Stimulated activated CD4-positive, alpha-beta T cell treated with anti-CD3 and anti-CD28 coated beads, Interleukin-15, amount 100 ng/mL, for 1 hour (primary cell): ENCODE measurements at regions not wholly inside any gene's neighbourhood (a gene's known extent, or its start where the extent isn't known, plus 50 kb on each side); places are given as distances from the start of the nearest gene placed in this dataset.
A peak's percentile ranks its signal among the peaks of the same experiment; 100 is the strongest.

Source experiments
- DNase-seq, 2 donors: peaks; one replicate each; pipeline ENCODE4 v3.0.0-alpha.2; 2020; ENCODE audit warnings: low read depth in 1 of 2, low spot score in 1 of 2

DNA sequence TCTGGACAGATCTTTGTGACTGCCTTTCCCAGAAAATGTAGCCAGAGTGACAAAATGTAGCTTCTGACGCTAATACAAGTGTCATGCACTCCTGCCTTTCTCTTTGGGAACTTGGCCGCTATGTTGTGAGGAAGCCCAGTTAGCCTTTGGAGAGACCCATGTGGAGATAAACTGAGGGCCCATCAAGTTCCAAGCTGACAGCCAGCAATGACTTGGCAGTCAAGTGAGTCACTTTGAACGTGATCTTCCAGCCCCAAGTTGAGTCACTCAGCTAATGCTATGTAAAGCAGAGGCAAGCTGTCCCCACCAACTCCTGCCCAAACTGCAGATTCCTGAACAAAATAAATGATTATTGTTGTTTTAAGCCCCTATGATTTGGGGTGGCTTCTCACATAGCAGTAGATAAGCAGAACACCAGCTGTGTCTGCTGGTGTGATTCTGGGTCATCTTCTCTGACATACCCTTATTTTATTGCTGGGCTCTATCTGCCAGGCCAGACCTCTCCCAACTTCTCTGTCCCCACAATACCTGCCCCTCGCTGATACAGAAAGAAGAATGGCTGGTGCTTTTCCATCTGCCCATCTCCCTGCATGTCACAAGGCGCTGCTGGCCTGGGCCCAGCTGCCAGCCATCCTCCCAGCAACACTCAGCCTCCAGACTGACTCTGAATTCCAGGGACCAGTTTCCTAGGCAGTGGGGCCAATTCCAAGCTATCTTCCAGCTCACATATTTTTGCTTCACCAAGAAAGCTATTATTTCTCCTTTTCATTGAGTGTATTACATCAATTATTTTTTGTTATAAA lies 274.8 kb downstream of the LRFN2 start:
- DNase-seq, result no peak

DNA sequence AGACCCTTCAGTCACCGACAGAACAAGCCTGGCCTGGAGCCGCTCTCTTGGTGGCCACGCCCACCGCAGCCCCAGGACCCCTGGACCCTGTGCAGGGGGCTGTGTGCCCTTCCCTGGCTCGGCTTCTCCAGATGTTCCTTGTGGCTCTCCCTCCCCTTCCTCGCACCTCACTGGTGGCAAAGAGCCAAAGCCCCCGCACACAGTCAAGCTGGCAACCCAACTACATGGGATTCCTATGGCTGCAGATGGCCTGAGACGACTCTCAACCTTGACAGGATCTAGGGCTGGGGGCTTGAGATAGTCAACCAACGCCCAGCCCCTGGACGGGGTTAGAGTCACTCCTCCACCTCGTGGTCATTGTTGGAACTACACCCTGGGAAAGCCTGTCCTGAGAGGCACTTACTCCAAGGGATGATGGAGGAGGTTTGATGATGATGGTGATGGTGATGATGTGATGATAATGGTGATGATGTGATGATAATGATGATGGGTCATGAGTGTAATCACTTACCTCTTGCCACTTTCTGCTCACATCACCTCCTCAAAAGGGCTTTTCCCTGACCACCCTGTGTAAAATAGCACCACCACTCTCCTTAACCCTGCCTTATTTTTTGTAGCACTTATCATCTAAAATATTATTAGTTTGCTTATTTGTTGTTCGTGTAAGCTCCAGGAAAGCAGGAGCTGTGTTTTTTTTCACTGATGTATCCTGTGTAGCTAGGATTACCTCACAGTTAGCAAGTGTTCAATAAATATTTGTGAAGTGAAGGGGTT lies 278.4 kb downstream of the LRFN2 start:
- peak in 1 of 2 donors; percentile 12 for DNase-seq

DNA sequence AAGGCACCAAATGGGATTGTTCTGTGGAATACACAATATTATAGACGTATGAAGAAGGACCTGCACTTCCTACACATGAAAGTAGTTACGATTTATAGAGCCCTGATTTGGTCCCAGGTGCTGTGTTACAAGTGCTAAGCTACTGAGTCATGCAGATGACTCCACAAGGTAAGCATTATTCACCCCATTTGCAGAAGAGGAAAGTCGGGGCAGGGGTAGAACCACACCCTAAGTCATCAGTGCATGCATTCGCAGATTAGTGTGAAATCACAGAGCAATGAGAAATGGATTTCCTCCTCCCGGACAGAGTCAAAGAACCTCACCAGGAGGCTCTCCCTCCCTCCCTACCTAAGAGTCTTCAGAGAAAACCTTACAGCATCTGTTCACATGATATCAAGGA lies 279.5 kb downstream of the LRFN2 start:
- no peak for DNase-seq

DNA sequence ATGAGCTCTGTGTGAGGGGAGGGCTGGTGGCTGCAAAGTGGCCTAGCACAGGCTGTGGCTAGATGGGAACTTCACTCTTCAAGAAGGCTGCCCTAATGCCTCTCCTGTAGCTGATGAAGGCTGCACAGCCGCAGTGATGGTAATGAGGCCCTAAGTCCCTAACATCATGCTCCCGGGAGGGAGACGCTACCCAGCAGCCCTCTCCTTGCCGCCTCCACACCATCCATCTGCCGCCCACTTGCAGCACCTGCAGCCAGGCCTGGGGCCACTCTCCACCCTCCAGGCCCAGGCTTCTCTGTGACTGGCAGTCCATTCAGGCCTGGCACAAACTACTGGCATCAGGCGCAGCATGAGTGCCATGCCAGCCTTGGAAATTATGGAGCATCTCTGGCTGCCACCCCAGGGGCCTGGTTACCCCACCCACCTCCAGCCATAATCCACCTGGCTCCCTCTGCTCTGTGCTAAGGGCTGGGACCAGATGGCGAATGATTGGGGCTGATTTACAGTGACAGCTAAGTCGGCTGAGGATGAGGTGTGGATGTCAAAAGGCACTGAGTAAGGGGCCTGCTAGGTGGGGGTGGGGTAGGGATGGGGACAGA lies 284.2 kb downstream of the LRFN2 start:
- no peak for DNase-seq

DNA sequence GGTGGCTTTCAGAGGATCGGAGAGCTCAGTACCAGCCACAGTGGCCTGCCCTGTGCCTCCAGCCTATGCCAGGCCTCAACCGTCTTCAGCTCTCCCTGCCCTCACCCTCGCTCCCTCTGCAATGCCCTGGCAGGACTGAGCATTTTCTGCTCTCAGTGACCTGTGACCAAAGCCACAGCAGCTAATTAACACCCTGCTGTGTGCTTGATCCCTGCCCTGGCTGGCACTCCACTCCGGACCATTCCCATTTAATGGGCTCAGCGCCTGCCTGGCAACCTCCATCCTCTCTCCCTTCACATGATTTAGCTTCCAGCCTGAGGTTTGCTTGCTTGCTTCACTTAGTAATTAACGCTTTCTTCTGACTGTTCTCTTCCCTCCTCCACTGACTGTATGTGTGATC lies 287.5 kb downstream of the LRFN2 start:
- DNase-seq, result no peak

DNA sequence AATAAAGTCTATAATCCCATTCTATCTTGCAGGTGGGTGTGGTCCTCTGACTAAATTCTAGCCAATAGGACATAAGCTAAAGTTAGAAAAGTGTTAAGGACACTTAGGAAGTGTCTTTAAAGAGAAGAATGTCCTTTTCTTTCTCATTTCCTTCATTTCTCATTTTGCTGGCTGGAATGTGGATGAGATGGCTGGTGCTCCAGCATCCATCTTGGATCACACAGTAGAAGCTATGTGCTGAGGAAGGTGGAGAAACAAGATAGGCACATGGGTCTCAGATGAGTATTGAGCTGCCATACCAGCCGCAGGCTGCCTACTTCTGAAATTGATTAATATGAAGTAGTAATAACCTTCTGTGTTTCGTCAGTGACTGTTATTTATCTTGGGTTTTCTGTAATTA lies 289.0 kb downstream of the LRFN2 start:
- no peak for DNase-seq

DNA sequence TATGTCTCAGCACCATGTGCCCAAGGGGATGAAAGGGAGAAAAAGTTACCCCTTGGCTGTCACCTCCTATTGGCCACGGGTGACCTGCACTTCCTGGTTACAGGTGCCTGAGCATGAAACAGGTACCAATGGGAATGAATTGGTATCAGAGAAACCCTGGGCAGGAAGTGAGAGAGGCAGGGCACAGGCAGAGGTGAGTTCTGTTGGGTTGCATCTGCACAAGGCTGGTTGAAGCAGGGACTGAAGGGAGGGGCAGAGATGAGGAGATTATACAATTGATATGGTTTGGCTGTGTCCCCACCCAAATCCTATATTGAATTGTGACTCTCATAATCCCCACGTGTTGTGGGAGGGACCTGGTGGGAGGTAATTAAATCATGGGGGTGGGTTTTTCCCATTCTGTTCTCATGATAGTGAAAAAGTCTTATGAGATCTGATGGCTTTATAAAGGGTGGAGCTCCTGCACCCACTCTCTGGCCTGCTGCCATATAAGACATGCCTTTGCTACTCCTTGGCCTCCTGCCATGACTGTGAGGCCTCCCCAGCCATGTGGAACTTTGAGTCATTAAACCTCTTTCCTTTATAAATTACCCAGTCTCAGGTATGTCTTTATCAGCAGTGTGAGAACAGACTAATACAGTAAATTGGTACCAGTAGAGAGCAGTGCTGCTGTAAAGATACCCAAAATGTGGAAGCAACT lies 291.8 kb downstream of the LRFN2 start:
- no peak for DNase-seq

DNA sequence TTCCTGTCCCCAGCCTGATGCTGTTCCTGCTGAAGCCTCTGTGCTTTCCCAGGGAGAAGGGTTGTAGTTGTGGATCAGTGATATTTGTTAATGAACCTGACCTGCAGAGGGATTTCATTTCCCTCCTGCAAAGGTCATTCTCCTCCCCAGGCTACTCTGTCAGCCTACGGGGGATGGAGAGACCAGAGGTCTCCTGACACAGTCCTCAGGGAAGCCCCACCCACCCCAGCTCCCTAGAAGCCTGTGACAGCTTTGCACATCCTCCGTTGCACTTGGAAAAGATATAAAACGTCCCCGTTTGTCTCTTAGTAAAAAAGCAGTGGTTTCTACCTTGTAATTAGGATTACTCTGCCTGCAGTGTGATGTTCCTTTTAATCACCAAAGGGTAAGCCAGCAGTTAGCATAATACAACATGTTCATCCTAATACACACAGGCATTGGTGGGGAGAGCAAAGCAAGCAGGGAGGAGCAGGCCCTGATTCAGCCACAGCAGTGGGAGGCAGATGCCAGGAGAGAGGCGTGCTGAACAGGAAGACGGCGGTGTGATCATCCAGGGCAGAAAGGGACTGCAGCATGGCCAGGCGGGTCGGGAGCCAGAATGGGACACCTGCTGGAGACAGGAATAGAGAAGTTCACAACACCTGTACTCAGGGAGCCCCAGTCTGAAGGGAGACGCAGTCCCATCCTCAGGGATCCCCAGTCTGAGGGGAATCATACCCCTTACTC lies 293.5 kb downstream of the LRFN2 start:
- no peak for DNase-seq

DNA sequence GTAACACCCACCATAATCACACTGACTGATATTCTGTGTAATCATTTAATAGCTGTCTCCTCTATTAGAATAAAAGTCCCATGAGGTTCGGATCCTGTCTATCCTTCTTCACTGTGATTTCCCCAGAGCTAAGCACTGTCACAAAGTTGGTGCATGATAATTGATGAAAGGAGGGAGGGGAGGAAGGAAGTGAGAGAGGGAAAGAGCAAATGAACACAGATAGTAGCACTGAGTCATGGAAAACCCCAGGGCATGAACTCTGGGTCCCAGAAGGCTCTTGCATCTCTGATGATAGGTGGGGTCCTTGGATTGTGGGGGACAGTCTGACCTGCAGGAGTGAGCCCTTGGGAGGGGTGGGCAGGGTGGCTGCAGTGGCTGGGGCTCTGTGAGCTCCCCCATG lies 294.1 kb downstream of the LRFN2 start:
- no peak for DNase-seq

DNA sequence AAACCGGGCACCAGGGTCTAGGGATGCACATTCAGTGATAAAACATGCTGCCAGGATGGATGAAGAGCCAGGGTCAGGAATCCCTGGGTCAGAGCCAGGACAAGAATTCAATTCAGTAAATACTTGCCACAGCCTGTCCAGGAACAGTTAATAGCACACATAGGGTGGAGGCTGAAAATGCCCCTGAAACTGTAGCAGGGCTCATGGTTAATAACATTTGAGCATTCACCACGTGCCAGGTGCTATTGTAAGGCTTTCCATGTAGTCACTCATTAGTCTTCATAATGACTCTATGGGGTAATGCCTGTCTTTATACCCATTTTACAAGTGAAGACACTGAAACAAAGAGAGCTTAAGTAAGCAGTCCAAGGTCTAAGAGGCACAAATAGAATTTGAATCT lies 296.3 kb downstream of the LRFN2 start:
- no peak for DNase-seq

DNA sequence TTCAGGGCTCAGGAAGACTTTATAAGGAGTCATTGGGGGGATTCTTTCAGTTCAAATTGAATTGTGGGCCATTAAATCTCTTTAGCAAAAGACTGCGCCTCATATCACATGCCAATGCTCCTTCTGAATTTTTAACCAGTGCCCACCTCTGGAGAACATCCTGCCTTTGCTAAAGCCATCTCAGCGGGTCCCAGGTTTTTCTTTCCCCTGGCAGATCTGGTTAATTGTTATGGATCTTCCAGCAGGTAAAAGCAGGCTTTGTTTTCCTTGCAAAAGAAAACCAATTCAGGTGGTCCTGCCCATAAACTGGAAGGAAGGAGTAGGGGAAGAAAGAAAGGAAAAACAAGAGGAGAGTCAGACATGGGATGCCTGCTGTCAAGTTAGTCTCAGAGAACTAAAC lies 298.2 kb downstream of the LRFN2 start:
- DNase-seq, result no peak

DNA sequence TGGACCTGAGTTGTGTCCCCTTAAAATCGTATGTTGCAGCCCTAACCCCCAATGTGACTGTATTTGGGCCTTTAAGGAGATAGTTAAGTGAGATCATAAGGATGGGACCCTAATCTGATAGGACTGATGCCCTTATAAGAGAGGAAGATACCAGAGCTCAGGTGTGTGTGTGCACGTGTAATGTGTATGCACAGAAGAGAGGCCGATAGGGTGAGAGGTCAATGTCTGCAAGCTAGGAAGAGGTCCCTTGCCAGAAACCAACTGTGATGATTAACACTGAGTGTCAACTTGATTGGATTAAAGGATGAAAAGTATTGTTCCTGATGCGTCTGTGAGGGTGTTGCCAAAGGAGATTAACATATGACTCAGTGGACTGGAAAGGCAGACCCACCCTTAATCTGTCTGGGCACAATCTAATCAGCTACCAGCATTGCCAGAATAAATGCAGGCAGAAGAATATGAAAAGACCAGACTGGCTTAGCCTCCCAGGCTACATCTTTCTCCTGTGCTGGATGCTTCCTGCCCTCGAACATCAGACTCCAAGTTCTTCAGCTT lies 299.8 kb downstream of the LRFN2 start:
- DNase-seq, result no peak

DNA sequence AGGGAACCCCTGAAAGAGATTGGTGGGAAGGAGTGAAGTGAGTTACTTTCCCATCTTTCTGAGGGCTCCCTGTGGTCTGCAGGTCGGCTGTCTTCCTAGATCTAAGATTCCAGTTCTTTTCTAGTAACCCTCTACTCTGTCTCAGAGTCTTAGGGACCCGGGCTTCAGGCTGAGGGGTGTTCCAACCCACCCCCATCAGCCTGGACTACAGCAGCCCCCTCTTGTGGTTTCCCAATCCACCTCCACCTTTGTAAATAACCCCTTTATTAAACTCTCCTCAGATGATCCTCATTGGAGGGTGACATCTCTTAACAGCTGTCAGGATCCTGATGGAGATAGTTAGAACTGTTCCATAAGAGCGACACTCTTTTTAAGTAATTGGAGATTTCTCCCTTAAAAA lies 300.4 kb downstream of the LRFN2 start:
- no peak for DNase-seq

DNA sequence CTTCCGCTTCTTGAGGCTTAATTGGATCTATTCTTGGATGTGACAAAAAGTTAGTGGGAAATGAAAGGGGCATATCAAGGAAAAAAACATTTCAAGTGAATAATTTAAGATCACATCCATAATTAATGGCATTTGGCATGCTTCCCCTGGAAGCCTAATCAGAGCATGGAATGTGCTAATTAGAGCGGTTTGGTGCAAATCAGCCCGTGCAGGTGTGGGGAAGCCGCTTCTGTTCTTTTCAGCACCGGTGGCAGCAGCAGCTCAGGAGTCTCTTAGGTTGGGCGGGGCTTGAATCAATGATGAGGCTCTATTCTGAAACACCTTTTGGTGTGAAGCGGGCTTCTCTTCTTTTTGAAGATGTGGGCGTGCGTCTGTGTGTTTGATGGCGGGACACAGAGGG lies 301.2 kb downstream of the LRFN2 start:
- no peak for DNase-seq

DNA sequence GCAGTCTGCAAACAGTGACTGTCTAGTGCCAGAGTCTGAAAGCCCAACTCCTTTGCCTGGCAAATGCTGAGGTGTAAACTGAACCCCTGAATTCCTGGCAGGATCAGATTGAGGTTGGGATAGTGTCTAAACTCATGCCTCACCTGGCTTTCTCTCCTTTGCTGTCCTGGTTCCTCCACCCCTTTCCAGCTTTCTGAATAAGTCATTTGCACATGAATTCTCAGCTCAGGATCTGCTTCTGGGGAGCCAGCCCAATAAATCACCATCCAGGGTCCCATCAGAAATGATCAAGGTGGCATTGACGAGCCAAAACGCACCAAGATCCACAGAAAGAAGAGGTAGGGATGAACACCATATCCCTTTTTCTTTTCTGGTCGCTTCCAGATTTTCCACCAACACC lies 301.6 kb downstream of the LRFN2 start:
- DNase-seq, result no peak

DNA sequence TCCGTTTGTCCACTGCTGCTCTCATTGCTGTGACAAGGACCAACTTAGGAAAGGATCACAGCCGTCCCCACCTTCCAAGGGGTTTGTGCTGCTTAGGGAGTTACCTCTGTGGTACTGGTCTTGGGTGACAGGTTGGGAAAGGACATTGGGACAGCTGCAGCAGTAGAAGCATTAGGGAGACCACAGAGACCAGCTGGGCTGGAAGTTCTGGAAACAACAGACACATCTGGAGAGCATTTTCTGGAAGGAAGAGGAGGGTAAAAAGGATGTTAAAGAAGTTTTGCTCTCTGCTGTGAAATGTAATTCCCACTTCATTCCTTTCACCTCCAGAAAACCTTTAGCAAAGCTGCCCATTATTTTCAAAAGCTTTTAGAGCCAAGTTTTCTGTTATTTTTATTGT lies 304.2 kb downstream of the LRFN2 start:
- DNase-seq, result no peak

DNA sequence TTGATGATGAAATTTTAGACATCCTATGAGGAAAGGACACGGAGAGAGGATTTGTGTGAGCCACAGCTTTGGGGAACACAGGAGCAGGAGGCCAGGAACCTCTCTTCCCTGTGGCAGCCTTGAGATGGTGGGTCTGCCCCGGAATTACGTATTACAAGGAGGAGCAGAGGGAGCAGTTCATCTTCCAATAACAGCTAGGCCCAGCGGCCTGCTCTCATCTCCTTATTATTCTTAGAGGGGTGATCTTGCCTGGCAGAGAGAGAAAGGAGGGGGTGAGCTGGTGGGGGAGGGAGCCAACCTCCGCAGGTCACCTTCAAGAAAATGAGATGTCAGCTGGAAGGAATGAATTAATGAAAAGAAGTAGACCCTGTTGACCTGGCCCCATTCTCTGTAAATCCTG lies 305.8 kb downstream of the LRFN2 start:
- DNase-seq, result no peak

DNA sequence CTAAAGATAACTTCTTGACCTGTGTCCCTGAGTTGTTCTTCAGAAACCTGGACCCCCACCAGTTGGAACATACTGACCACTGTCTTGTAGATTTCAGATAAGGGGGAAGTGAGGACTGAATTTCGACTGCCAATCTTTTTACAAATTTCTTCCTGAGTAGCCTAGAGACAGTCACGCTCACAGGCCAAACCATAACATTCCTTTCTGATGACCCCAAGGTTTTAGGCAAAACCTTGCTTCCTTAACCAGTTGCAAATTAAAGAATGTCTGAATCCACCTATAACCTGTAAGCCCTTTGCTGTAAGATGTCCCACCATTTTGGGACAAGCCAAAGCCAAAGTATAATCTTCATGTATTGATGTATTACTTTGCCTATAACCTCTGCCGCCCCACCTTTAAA lies 306.9 kb downstream of the LRFN2 start:
- DNase-seq, result no peak

DNA sequence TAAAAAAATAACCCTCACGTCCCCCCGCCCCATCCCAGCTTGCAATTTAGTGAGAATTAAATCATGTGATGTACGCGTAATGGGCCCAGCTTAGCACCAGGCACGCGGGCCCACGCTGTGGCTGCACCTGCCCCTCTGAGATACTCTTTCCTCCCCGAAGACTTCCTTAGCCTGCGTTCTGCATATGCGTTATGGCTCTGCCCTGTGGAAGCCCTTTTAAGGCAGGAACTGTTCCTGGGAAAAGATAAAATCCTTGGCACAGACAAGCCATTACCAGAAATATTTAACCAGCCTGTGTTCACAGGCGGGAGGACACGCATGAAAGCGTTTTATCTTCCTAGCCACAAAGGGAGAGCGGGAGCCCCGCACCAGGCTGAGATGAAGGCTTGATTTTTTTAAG lies 311.0 kb downstream of the LRFN2 start:
- DNase-seq, result no peak

DNA sequence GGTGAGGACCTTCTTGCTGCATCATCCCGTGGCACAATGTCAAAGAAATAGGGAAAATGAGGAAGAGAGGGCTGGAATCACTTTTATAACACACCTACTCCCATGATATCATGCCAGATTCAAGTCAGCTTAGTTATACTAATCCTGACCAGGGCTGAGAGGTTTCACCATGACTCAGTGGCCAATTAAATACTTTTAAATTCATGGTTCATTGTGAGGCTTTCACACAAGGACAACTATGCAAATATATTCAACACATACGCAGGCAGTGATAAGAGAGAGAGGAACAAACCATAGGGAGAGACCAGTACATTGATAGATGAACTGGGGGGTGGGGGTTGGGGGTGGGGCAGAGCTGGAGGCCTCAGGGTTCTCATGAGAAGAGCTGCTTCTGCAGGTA lies 313.1 kb downstream of the LRFN2 start:
- DNase-seq, result no peak

DNA sequence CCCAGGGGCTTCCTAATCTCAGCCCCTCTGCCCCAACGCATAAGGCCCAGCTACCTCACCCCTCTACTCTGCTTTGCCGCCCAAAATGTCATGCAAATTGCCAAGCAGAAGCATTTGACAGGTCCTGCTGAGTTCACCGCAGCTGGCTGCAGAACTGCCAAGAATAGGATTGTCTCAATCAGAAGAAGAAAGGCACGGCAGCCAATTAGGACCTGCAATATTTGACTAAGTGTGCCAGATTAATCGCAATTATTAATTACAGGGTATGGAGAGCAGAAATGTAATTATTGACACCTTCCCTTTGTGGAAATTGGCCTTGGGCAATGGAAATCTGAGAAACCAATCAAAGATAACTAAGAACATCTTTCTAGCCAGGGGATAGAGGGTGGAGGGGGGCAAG lies 318.6 kb downstream of the LRFN2 start:
- no peak for DNase-seq
